Mesenchymal stem cell (in vitro differentiated cells and primary cell): ENCODE measurements at regions not wholly inside any gene's neighbourhood (a gene's known extent, or its start where the extent isn't known, plus 50 kb on each side); places are given as distances from the start of the nearest gene placed in this dataset.

Experiments
- DNase-seq: peaks from one replicate; pipeline ENCODE4 v3.0.0-alpha.2; 2013
- H2AFZ ChIP-seq: one replicate; pipeline ENCODE4 v1.6.1; 2013; ENCODE audit warnings: low read depth, mild to moderate bottlenecking, control low read depth, inconsistent platforms, low read length, moderate library complexity
- H2AK5ac ChIP-seq: 2 replicates; pipeline ENCODE4 v1.6.1; 2013; ENCODE audit warnings: low read length, moderate library complexity, mild to moderate bottlenecking, inconsistent platforms; ENCODE audit not compliant: severe bottlenecking
- H2BK120ac ChIP-seq: one replicate; pipeline ENCODE4 v1.6.1; 2013; ENCODE audit warnings: low read depth, mild to moderate bottlenecking, inconsistent platforms, low read length, moderate library complexity
- H2BK12ac ChIP-seq, 2 experiments: one replicate each; pipeline ENCODE4 v1.6.1; 2013; ENCODE audit warnings: inconsistent platforms in 2 of 2, low read length in 2 of 2, mild to moderate bottlenecking in 2 of 2, moderate library complexity in 2 of 2, control low read depth in 1 of 2
- H2BK15ac ChIP-seq: one replicate; pipeline ENCODE4 v1.6.1; 2013; ENCODE audit warnings: mild to moderate bottlenecking, low read depth, inconsistent platforms; ENCODE audit not compliant: poor library complexity, severe bottlenecking
- H2BK5ac ChIP-seq: 2 replicates; pipeline ENCODE4 v1.6.1; 2013; ENCODE audit warnings: low read depth, mild to moderate bottlenecking, low read length, control low read depth, inconsistent platforms; ENCODE audit not compliant: poor library complexity, severe bottlenecking
- H3K14ac ChIP-seq, 2 experiments: one replicate each; pipeline ENCODE4 v1.6.1; 2013; ENCODE audit warnings: inconsistent platforms in 2 of 2, low read length in 2 of 2, control low read depth in 1 of 2, mild to moderate bottlenecking in 1 of 2, moderate library complexity in 1 of 2
- H3K18ac ChIP-seq, 2 experiments: one replicate each; pipeline ENCODE4 v1.6.1; 2013; ENCODE audit warnings: inconsistent platforms in 2 of 2, low read length in 2 of 2, control low read depth in 1 of 2, low read depth in 1 of 2, mild to moderate bottlenecking in 1 of 2
- H3K23ac ChIP-seq, 2 experiments: one replicate each; pipeline ENCODE4 v1.6.1; 2013; ENCODE audit warnings: inconsistent platforms in 2 of 2, low read length in 2 of 2, mild to moderate bottlenecking in 2 of 2, moderate library complexity in 2 of 2, control low read depth in 1 of 2
- H3K27ac ChIP-seq: 2 replicates; pipeline ENCODE4 v1.5.1; 2013; ENCODE audit warnings: mild to moderate bottlenecking, moderate library complexity, low read length, control low read depth, inconsistent platforms; ENCODE audit not compliant: poor library complexity, severe bottlenecking
- H3K27me3 ChIP-seq, 2 experiments: 2 replicates each; pipeline versions ENCODE4 v1.6.1 to v1.7.0; 2013; ENCODE audit warnings: low read length in 2 of 2, mild to moderate bottlenecking in 2 of 2, moderate library complexity in 2 of 2, control low read depth in 1 of 2, inconsistent platforms in 1 of 2; ENCODE audit not compliant: control insufficient read depth in 1 of 2, insufficient read depth in 1 of 2
- H3K36me3 ChIP-seq, 2 experiments: 2 replicates each; pipeline versions ENCODE4 v1.6.1 to v1.7.0; 2013; ENCODE audit warnings: low read length in 2 of 2, control low read depth in 1 of 2, inconsistent platforms in 1 of 2, low read depth in 1 of 2, mild to moderate bottlenecking in 1 of 2; ENCODE audit not compliant: insufficient read depth in 2 of 2, control insufficient read depth in 1 of 2
- H3K4ac ChIP-seq, 2 experiments: one replicate each; pipeline ENCODE4 v1.6.1; 2013; ENCODE audit warnings: inconsistent platforms in 2 of 2, low read length in 2 of 2, mild to moderate bottlenecking in 2 of 2, moderate library complexity in 2 of 2, control low read depth in 1 of 2, low read depth in 1 of 2
- H3K4me1 ChIP-seq: 2 replicates; pipeline ENCODE4 v1.6.1; 2013; ENCODE audit warnings: low read depth, low read length, control low read depth; ENCODE audit not compliant: control insufficient read depth, insufficient read depth
- H3K4me2 ChIP-seq: 2 replicates; pipeline ENCODE4 v1.6.1; 2013; ENCODE audit warnings: low read length, mild to moderate bottlenecking, inconsistent platforms; ENCODE audit not compliant: poor library complexity, severe bottlenecking
- H3K4me3 ChIP-seq, 2 experiments: 2 replicates each; pipeline versions ENCODE4 v1.5.1 to v1.7.0; 2013; ENCODE audit warnings: low read length in 2 of 2, mild to moderate bottlenecking in 2 of 2, control low read depth in 1 of 2, low read depth in 1 of 2; ENCODE audit not compliant: insufficient read depth in 1 of 2
- H3K79me1 ChIP-seq: replicated peaks from 2 replicates; pipeline ENCODE4 v1.6.1; 2013; ENCODE audit warnings: mild to moderate bottlenecking, control low read depth, low read length, inconsistent platforms; ENCODE audit not compliant: poor library complexity, severe bottlenecking
- H3K9ac ChIP-seq: 2 replicates; pipeline ENCODE4 v1.7.0; 2013; ENCODE audit warnings: mild to moderate bottlenecking, low read length, moderate library complexity
- H3K9me3 ChIP-seq: 2 replicates; pipeline ENCODE4 v1.7.0; 2013; ENCODE audit warnings: mild to moderate bottlenecking, low read length; ENCODE audit not compliant: control insufficient read depth
- H4K8ac ChIP-seq: one replicate; pipeline ENCODE4 v1.6.1; 2013; ENCODE audit warnings: inconsistent platforms, mild to moderate bottlenecking, low read length, moderate library complexity
- H4K91ac ChIP-seq: one replicate; pipeline ENCODE4 v1.6.1; 2013; ENCODE audit warnings: mild to moderate bottlenecking, low read length, inconsistent platforms
- WGBS: methylation state at CpG from one replicate; pipeline ENCODE4 v1.1.7; 2013; ENCODE audit warnings: mixed read lengths; 5-methylcytosine and 5-hydroxymethylcytosine counted together

DNA sequence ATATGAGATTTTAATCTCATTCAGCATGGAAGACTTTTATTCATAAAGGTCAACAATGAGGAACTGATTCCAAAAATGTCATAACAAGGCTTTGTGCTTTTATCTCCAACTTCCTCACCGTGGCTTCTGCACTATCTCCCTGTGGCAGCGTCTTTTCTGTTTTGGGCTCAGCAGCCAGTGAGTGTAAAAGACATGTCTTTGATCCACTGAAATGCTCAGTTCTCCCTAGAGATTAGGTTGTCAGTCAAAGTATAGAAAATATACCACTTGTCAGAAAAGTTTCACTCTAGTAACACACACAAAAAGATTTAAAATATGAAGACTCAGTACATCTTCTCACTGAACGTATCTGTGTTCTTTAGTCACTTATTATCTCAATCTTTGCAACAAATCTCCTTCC, 901.8 kb upstream of the ZWINT start:
- H2BK15ac ChIP-seq = no peak overlapping the region
- no peaks in the 10 kb centered on the region for H3K36me3 ChIP-seq
- no peaks in the 10 kb centered on the region for H3K4me1 ChIP-seq
- H3K4me2 ChIP-seq = no peak overlapping the region
- no peaks in the 10 kb centered on the region for H3K27me3 ChIP-seq
- H3K23ac ChIP-seq = no peak overlapping the region
- no peak overlapping the region for H4K8ac ChIP-seq
- no peaks in the 10 kb centered on the region for H3K79me1 ChIP-seq
- no peak overlapping the region for H2BK120ac ChIP-seq
- WGBS = 49% methylated on average over 3 of the region's 3 CpGs
- H3K27ac ChIP-seq = no peak overlapping the region
- no peaks in the 10 kb centered on the region for H3K9me3 ChIP-seq
- no peak overlapping the region for H3K18ac ChIP-seq
- H2BK12ac ChIP-seq = no peak overlapping the region
- no peak overlapping the region for H2BK5ac ChIP-seq
- no peak overlapping the region for H2AFZ ChIP-seq
- H3K4me3 ChIP-seq = no peak overlapping the region
- no peak overlapping the region for H2AK5ac ChIP-seq
- no peak overlapping the region for H4K91ac ChIP-seq
- H3K4ac ChIP-seq = no peak overlapping the region
- DNase-seq = no peak
- no peak overlapping the region for H3K9ac ChIP-seq
- H3K14ac ChIP-seq = no peak overlapping the region

DNA sequence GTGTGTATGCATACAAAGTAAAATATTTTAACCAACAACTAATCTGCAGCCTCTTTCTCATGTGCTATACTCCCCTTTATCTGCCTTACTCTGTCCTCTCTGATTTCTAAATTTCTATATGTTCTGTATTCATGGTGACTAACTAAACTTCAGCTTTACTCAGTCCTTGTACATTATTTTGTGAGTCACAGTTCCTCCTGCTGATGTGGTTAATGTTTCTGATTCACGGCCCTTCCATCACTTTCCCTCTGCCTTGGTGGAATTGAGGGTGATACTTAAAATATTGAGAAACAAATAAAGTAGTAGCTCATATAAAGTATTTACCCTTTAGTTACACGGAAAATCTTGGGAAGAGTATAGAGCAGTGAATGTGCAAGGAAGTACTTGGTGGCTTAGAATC, 899.1 kb upstream of the ZWINT start:
- Histone ChIP-seq H2BK5ac (no peak overlapping the region), H3K9me3 (no peaks in the 10 kb centered on the region), H3K27me3 (no peaks in the 10 kb centered on the region), H2BK120ac (no peak overlapping the region), H4K91ac (no peak overlapping the region), H3K14ac (no peak overlapping the region), H3K9ac (no peak overlapping the region), H3K23ac (no peak overlapping the region), H2BK12ac (no peak overlapping the region), H3K4me2 (no peak overlapping the region), H3K79me1 (no peaks in the 10 kb centered on the region), H2AK5ac (no peak overlapping the region), H2AFZ (no peak overlapping the region), H3K27ac (no peak overlapping the region), H4K8ac (no peak overlapping the region), H3K4me1 (no peaks in the 10 kb centered on the region), H3K36me3 (no peaks in the 10 kb centered on the region), H3K4ac (no peak overlapping the region), H3K18ac (no peak overlapping the region), H2BK15ac (no peak overlapping the region), H3K4me3 (no peak overlapping the region)
- DNase-seq = no peak
- 80% methylated on average over 1 of the region's 2 CpGs for WGBS

- H4K91ac ChIP-seq = no peak overlapping the region
- no peak overlapping the region for H2BK12ac ChIP-seq
- H3K14ac ChIP-seq = no peak overlapping the region
- no peaks in the 10 kb centered on the region for H3K36me3 ChIP-seq
- no peak overlapping the region for H3K27ac ChIP-seq
- no peak overlapping the region for H3K4me2 ChIP-seq
- no peak overlapping the region for H2AFZ ChIP-seq
- H3K27me3 ChIP-seq = no peaks in the 10 kb centered on the region
- no peak for DNase-seq
- H2BK120ac ChIP-seq = no peak overlapping the region
- 93% methylated on average over 32 of the region's 32 CpGs for WGBS
- H3K4ac ChIP-seq = no peak overlapping the region
- no peak overlapping the region for H3K18ac ChIP-seq
- no peaks in the 10 kb centered on the region for H3K4me1 ChIP-seq
- no peak overlapping the region for H3K9ac ChIP-seq
- no peak overlapping the region for H4K8ac ChIP-seq
- H3K79me1 ChIP-seq = no peaks in the 10 kb centered on the region
- no peak overlapping the region for H2BK15ac ChIP-seq
- H2BK5ac ChIP-seq = no peak overlapping the region
- H2AK5ac ChIP-seq = no peak overlapping the region
- peaks cover 6% of the 10 kb centered on the region for H3K9me3 ChIP-seq
- no peak overlapping the region for H3K23ac ChIP-seq
- H3K4me3 ChIP-seq = no peak overlapping the region
These were observed 888.7 kb upstream of the ZWINT start for GRCh38 chr10:57249615-57250281.

GRCh38 chr10:57247271-57247670, 886.2 kb upstream of the ZWINT start:
- no peak overlapping the region for H4K8ac ChIP-seq
- no peak overlapping the region for H4K91ac ChIP-seq
- H3K14ac ChIP-seq = no peak overlapping the region
- H3K27ac ChIP-seq = no peak overlapping the region
- H2AK5ac ChIP-seq = no peak overlapping the region
- H2BK15ac ChIP-seq = no peak overlapping the region
- no peak overlapping the region for H2BK12ac ChIP-seq
- no peak overlapping the region for H2BK5ac ChIP-seq
- no peak overlapping the region for H3K4me2 ChIP-seq
- no peak overlapping the region for H3K4ac ChIP-seq
- H3K18ac ChIP-seq = no peak overlapping the region
- no peaks in the 10 kb centered on the region for H3K79me1 ChIP-seq
- no peak overlapping the region for H3K9ac ChIP-seq
- H3K27me3 ChIP-seq = no peaks in the 10 kb centered on the region
- H2AFZ ChIP-seq = no peak overlapping the region
- H3K23ac ChIP-seq = no peak overlapping the region
- no peaks in the 10 kb centered on the region for H3K36me3 ChIP-seq
- no peaks in the 10 kb centered on the region for H3K4me1 ChIP-seq
- no peak overlapping the region for H2BK120ac ChIP-seq
- peaks cover 11% of the 10 kb centered on the region for H3K9me3 ChIP-seq
- H3K4me3 ChIP-seq = no peak overlapping the region
- DNase-seq = no peak
- WGBS = 47% methylated on average over 4 of the region's 4 CpGs
